ENCODE measurements at regions not wholly inside any gene's neighbourhood (a gene's known extent, or its start where the extent isn't known, plus 50 kb on each side); places are given as distances from the start of the nearest gene placed in this dataset.

DNA sequence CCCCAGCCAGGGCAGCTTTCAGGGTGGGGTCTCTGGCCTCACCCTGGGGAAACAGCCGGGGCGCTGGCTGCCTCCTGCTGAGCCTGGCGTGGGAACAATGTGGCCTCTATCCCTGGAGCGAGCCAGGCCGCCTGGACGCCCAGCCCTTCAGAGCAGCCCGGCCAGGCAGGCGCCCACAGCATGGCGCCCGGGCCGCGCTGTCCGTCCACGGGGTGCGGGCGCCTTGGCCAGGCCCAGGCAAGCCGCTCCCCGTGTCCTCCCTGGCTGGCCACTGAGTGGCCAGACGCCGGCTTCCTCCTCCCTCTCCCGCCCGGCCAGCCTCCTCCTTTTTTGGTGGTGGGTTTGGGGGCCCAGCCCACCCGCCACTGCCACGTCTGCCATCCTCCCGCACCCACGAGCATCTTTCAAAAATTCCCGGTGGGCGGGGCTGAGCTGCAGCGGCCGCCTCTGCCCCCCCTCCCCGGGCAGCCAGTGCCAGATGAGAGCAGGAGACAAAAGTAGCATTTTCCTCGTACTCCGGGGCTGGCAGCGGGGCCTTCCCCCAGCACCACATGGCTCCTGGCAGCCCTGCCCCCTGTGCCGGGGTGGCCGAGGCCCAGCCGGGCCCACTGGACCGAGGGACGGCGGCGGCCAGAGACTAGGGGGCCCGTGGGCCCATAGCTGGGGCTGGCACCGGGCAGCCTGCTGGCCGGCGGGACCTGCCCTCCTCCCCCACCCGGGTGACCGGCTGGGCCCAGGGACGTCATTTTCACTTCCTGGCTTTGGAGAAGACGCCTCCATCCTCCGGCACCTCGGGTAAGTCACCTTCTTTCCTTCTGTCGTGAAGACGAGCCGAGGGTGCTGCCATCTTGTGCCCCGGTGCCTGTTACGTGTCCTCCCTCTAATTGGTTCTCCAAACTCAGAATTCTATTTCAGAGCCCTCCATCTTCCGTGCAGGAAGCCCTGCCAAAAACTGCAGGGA is 70.2 kb upstream of the PPARA start:
- TF ChIP-seq, protein P1, sequence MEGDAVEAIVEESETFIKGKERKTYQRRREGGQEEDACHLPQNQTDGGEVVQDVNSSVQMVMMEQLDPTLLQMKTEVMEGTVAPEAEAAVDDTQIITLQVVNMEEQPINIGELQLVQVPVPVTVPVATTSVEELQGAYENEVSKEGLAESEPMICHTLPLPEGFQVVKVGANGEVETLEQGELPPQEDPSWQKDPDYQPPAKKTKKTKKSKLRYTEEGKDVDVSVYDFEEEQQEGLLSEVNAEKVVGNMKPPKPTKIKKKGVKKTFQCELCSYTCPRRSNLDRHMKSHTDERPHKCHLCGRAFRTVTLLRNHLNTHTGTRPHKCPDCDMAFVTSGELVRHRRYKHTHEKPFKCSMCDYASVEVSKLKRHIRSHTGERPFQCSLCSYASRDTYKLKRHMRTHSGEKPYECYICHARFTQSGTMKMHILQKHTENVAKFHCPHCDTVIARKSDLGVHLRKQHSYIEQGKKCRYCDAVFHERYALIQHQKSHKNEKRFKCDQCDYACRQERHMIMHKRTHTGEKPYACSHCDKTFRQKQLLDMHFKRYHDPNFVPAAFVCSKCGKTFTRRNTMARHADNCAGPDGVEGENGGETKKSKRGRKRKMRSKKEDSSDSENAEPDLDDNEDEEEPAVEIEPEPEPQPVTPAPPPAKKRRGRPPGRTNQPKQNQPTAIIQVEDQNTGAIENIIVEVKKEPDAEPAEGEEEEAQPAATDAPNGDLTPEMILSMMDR (IDR thresholded peaks at IDR 0.05; ENCODE audit: low read depth, low read length), result no peak
- DNase-seq (ENCODE audit: extremely low read depth, low read depth), result peak; percentile 91

DNA sequence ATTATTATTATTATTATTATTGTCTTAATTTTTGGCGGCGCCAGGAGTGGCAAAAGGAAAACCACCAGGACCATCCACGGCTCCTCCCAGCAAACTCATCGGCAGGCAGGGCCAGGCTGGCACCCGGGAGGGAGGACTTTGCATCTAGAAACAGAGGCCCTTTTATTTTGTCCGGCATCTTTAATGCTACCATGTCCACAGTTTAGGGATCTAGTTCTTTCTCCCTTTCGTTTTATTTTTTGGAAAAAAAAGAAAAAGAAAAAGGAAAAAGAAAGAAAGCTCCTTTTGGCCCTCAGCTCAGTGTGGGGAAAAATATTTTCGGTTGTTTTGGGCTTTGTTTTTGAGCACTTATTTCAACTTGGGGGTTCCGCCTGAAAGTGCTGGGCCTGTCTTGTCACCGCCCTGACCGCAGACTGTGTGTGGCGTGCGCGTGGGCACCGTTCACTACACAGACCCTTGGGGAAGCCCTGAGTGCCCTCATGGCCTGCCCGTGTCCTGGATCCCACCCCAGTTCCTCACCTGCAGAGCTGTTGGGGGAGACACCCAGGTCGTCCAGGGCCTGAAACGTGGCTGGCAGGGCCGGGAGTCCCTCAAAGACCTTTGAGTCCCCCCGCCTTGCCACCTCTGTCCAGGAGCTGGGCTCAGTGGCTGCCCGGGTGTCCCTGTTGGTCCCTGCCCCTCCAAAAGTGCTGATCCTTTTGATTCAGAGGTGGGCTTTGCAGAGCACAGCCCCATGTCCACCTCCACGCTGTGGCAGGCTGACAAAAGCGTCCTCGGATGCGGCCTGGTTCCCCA is 69.1 kb upstream of the PPARA start:
- no peak for DNase-seq (ENCODE audit: extremely low read depth, low read depth)
- TF ChIP-seq, protein P1 (IDR thresholded peaks at IDR 0.05; ENCODE audit: low read depth, low read length), result no peak

DNA sequence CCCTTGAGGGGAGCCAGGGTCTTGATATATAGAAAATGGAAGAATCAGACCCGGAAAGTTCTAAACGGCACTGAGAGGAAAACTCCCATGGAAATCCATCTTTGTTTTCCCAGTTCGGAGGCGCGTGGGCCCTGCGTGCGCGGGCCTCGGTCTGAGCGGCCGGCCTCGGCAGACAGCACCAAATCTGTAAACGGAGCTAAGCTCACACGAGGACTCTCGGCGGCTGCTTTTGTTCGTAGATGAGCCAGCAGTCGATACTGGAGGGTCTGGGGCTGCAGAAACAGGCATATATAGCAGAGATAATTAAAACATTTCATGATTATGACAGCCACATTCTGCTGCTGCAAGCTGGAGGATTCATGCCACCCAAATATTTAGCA is 68.5 kb upstream of the PPARA start:
- TF ChIP-seq, protein P1 (IDR thresholded peaks at IDR 0.05; ENCODE audit: low read depth, low read length), result no peak
- DNase-seq (ENCODE audit: extremely low read depth, low read depth), result no peak

DNA sequence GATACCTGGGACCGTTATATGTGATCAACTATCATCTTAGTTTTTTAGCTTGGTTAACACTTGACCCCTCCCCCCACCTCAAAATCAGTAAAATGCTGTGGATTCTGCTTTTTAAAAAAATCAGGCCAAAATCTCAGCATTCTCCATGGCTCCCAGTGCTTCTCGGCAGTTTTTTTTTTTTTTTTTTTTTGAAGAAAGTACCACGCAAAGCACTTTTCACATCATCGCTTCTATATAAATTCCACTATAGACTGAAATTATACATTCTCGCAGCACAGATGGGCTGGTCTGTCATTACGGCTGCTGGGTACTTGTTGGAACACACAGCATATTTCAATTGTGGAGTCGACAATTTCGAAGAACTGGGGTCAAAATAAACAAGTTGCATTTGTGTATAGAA is 67.7 kb upstream of the PPARA start:
- TF ChIP-seq, protein P1 (IDR thresholded peaks at IDR 0.05; ENCODE audit: low read depth, low read length), result no peak
- DNase-seq (ENCODE audit: extremely low read depth, low read depth), result no peak

DNA sequence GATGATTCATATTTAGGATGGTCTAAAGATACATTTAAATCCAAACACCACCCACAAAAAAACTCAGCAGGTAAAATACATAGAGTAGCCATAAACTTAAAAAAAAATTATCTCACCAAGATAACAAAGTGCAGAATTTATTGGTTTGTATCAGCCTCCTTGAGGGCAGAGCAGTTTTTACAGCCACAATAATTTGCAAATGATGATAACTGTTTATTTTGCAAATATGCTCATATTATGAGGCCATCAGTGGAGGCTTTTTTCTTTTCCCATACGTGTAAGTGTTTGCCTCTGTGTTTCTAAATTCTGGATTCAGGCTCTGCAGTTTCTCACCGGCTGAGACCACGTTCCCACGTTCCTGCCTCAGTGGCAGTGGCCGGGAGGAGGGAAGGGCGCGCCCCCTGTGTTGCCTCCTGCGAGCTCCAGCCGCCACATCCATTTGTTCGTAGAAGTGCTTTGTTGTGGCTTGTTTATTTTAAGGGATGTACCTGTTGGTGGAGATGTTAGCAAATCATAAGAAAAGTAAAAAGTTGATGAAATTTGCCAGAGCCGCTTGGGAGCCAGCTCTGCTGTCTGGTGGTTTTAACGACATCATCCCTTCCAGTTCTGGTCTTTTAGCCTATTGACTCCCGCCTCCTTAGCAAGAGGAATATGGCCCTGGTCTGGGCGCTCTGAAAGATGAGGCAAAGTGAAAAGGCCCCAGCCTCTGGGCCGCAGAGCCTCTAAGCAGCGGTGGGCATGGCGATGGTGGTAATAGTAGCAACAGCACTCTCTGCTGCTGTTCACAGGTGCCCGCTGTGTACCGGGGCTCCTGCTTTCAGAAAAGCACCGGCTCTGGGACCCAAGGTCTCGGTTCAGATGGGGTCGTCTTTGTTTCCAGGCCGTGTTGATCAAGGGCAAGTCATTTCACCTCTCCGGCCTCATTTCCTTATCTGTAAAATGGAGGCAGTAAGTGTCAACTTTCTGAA is 66.7 kb upstream of the PPARA start:
- no peak for DNase-seq (ENCODE audit: extremely low read depth, low read depth)
- TF ChIP-seq, protein P1 (IDR thresholded peaks at IDR 0.05; ENCODE audit: low read depth, low read length), result no peak

DNA sequence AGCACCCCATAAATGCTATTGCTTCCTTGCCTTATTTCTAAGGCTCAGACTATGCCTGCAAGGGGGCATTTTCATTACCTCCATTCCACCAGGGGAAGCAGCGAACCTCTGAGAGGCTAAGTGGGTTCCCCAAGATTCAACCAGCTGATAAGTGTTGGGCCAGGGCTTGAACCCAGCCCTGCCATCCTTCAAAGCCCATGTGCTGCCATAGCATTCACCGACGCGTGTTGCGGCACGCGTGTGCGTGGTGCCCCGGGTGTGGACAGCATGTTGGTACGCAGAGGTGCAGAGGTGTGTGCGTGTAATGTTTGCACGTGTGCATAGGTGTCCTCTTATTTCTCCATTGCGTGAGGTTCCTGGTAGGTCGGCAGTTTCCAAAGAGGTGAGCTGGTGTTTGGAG is 66.0 kb upstream of the PPARA start:
- no peak for DNase-seq (ENCODE audit: extremely low read depth, low read depth)
- TF ChIP-seq, protein P1 (IDR thresholded peaks at IDR 0.05; ENCODE audit: low read depth, low read length), result no peak
